Prostate gland (tissue), 2 donors: ENCODE measurements at regions not wholly inside any gene's neighbourhood (a gene's known extent, or its start where the extent isn't known, plus 50 kb on each side); places are given as distances from the start of the nearest gene placed in this dataset.

ENCODE experiments used
- DNase-seq: peaks from one replicate; pipeline ENCODE4 v3.0.0-alpha.2; 2019; ENCODE audit warnings: low spot score
- H3K27ac ChIP-seq, 2 donors: fragments of 200-600 bp; sonication (generic); 2 replicates each; pipeline ENCODE4 v1.5.1; 2017 to 2019
- H3K27me3 ChIP-seq: fragments of 200-600 bp; sonication (generic); replicated peaks from 2 replicates; pipeline ENCODE4 v1.5.1; 2019; ENCODE audit not compliant: insufficient read depth
- H3K36me3 ChIP-seq, 2 donors: fragments of 200-600 bp; sonication (generic); 1 replicate in 1 of 2; 2 replicates in 1 of 2; pipeline versions ENCODE4 v1.5.1 to v1.8.1; 2017 to 2019
- H3K4me1 ChIP-seq: fragments of 200-600 bp; sonication (generic); replicated peaks from 2 replicates; pipeline ENCODE4 v1.5.1; 2019
- H3K4me3 ChIP-seq, 2 donors: fragments of 200-600 bp; sonication (generic); 2 replicates each; pipeline ENCODE4 v1.5.1; 2017 to 2019
- H3K9me3 ChIP-seq: fragments of 200-600 bp; sonication (generic); 2 replicates; pipeline ENCODE4 v1.5.1; 2017
- CTCF ChIP-seq, 4 experiments: fragments of 200-600 bp in 2 of 4; fragments of 450-650 bp in 2 of 4; sonication (generic) in 2 of 4; IDR thresholded peaks; 1 replicate in 3 of 4; 2 replicates in 1 of 4; pipeline ENCODE4 v1.5.1; 2016 to 2019; ENCODE audit warnings: antibody characterized with exemption in 4 of 4, mild to moderate bottlenecking in 2 of 4, moderate library complexity in 2 of 4
- POLR2A ChIP-seq: fragments of 450-650 bp; IDR thresholded peaks from one replicate; pipeline ENCODE4 v1.6.1; 2016; ENCODE audit warnings: antibody characterized with exemption, mild to moderate bottlenecking
- POLR2AphosphoS5 ChIP-seq: sonication (generic); formaldehyde crosslinking; IDR thresholded peaks from one replicate; pipeline ENCODE4 v1.6.1; 2017; ENCODE audit warnings: antibody characterized with exemption
- WGBS: methylation state at CpG from one replicate; pipeline ENCODE4 v1.1.5; 2018; 5-methylcytosine and 5-hydroxymethylcytosine counted together
- intact Hi-C: fragments of 100-400 bp; cut with DNase I; formaldehyde crosslinking; loops from one replicate; pipeline ENCODE4 v1.14.2; 2022

DNA sequence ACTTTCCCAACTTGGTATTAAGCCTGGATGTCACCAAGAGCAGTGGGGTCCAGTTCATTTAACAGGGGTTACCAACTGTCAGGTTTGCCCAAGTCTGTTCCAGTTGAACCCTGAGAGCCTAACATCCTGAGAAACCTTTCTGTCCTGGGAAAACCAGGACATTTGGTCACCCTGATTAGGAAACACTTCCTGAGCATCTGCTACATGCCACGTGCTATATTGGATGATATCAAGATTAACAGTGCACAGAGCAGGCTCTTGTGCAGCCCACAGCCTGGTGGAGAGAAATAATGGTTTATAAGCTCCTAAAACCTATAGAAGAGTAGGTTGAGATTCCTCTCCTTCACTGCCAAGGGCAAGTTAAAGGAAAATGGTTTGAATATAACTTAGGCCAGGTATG lies 102.9 kb upstream of the RAD23B start:
- Histone ChIP-seq H3K4me3 (no peak overlapping the region), H3K27ac (no peak overlapping the region), H3K27me3 (no peaks in the 10 kb centered on the region), H3K4me1 (no peaks in the 10 kb centered on the region), H3K9me3 (no peaks in the 10 kb centered on the region), H3K36me3 (no peaks in the 10 kb centered on the region)
- TF ChIP-seq POLR2AphosphoS5 (no peak), POLR2A (no peak), CTCF (IDR thresholded peaks at IDR 0.05) (no peak)
- 62% methylated on average over 1 of the region's 1 CpG for WGBS
- intact Hi-C loops, result no loop called here
- no peak for DNase-seq

DNA sequence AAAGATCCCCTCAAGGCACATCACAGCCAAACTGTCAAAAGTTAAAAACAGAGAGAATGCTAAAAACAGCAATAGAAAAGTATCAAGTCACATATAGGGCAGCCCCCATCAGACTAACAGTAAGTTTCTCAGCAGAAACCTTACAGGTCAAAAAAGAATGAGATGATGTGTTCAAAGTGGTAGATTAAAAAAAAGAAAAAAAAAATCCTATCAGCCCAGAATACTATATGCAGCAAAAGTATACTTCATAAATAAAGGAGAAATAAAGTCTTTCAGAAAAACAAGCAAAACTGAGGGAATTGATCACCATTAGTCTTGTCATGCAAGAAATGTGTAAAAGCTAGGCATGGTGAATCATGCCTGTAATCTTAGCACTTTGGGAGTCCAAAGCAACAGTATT lies 99.9 kb upstream of the RAD23B start:
- no peak for TF ChIP-seq POLR2AphosphoS5
- TF ChIP-seq POLR2A, result no peak
- no peak for TF ChIP-seq CTCF (IDR thresholded peaks at IDR 0.05)
- H3K4me1 ChIP-seq, result no peaks in the 10 kb centered on the region
- H3K36me3 ChIP-seq, result no peaks in the 10 kb centered on the region
- H3K9me3 ChIP-seq, result no peaks in the 10 kb centered on the region
- no peaks in the 10 kb centered on the region for H3K27me3 ChIP-seq
- intact Hi-C loops, result no loop called here
- H3K4me3 ChIP-seq, result no peak overlapping the region
- no peak for DNase-seq
- no peak overlapping the region for H3K27ac ChIP-seq

- Histone ChIP-seq H3K4me3 (no peak overlapping the region), H3K36me3 (no peaks in the 10 kb centered on the region), H3K9me3 (no peaks in the 10 kb centered on the region), H3K27ac (no peak overlapping the region), H3K4me1 (no peaks in the 10 kb centered on the region), H3K27me3 (no peaks in the 10 kb centered on the region)
- 94% methylated on average over 1 of the region's 1 CpG for WGBS
- TF ChIP-seq POLR2A (no peak), POLR2AphosphoS5 (no peak), CTCF (IDR thresholded peaks at IDR 0.05) (no peak)
- intact Hi-C loops, result no loop called here
- DNase-seq, result no peak
These were observed 94.7 kb upstream of the RAD23B start for GRCh38 chr9:107188376-107188775.

DNA sequence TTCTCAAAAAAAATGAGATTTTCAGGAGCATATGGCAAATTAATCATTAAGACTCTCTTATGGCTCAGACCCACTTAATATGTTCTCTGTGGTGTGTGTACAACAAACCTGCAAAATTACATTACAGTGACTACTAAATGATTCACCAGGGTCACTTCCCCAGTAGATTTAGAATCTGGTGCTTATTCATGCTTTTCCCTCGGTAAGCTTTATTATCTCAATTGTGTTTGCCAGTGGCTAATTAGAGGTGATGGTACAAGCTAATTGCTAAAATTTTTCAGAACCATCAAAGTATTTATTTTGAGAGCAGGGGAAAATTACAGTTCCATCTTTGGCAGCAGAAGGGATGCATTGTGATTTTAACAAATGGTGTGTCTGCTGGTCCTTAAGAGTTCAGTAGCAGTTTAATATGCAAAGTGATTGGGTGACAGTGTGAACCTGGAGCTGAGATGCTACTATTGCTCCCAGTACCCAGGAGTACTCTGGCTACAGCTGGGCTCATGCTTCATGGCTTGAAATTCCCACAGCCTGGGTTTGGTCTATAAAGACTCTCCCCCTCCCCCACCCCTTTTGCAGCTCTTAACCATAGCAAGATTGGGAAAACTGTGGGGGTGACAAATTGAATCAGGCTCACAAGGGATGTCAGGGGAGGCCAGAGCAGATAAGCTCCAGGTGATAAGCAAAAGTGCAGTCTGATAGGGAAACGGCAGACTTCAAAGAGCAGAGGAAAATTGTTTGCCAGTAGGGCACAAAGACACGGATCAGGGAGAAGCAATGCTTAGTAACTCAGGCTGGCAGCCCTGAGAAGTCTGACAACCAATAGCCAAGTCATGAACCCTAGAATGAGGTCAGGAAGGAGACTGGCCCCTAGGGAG lies 92.8 kb upstream of the RAD23B start:
- Histone ChIP-seq H3K36me3 (no peaks in the 10 kb centered on the region), H3K4me3 (no peak overlapping the region), H3K4me1 (no peaks in the 10 kb centered on the region), H3K27ac (no peak overlapping the region), H3K9me3 (no peaks in the 10 kb centered on the region), H3K27me3 (no peaks in the 10 kb centered on the region)
- intact Hi-C loops, result no loop called here
- DNase-seq, result no peak
- TF ChIP-seq POLR2A (no peak), CTCF (IDR thresholded peaks at IDR 0.05) (no peak), POLR2AphosphoS5 (no peak)
- WGBS, result 53% methylated on average over 3 of the region's 3 CpGs

- DNase-seq, result no peak
- WGBS, result 82% methylated on average over 5 of the region's 5 CpGs
- intact Hi-C loops, result no loop called here
- Histone ChIP-seq H3K9me3 (no peaks in the 10 kb centered on the region), H3K27me3 (no peaks in the 10 kb centered on the region), H3K4me1 (no peaks in the 10 kb centered on the region), H3K36me3 (no peaks in the 10 kb centered on the region), H3K27ac (no peak overlapping the region), H3K4me3 (no peak overlapping the region)
- no peak for TF ChIP-seq POLR2AphosphoS5
- TF ChIP-seq POLR2A, result no peak
These were observed 92.2 kb upstream of the RAD23B start for GRCh38 chr9:107190936-107191290.
